ENCODE measurements at regions not wholly inside any gene's neighbourhood (a gene's known extent, or its start where the extent isn't known, plus 50 kb on each side); places are given as distances from the start of the nearest gene placed in this dataset.

DNA sequence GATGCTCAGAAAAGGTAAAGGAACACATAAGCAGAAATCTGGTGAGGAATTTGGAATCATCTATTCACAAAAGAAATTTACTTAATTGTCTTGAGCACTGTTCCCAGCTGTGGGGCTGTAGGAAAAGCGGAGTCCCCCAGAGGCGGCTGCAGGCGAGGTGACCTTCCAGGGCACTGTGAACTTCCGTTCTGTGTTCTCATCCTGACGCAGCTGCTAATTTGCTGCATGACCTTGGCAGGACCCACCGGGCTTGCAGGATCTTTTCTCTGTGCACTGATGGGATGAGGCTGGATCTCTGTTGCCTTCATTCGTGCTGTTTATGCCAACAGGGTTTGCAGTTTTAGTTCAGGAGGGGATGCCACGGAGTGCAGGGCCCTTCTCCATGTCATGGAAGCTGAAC, 301.9 kb upstream of the MYT1L start:
- TF ChIP-seq, protein P1, sequence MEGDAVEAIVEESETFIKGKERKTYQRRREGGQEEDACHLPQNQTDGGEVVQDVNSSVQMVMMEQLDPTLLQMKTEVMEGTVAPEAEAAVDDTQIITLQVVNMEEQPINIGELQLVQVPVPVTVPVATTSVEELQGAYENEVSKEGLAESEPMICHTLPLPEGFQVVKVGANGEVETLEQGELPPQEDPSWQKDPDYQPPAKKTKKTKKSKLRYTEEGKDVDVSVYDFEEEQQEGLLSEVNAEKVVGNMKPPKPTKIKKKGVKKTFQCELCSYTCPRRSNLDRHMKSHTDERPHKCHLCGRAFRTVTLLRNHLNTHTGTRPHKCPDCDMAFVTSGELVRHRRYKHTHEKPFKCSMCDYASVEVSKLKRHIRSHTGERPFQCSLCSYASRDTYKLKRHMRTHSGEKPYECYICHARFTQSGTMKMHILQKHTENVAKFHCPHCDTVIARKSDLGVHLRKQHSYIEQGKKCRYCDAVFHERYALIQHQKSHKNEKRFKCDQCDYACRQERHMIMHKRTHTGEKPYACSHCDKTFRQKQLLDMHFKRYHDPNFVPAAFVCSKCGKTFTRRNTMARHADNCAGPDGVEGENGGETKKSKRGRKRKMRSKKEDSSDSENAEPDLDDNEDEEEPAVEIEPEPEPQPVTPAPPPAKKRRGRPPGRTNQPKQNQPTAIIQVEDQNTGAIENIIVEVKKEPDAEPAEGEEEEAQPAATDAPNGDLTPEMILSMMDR (IDR thresholded peaks at IDR 0.05; ENCODE audit: poor library complexity), result no peak
- TF ChIP-seq EZH2 (IDR thresholded peaks at IDR 0.05; ENCODE audit: borderline replicate concordance), result no peak
- no peak for TF ChIP-seq EZH2phosphoT487 (IDR thresholded peaks at IDR 0.05; ENCODE audit: low read depth, severe bottlenecking, unreplicated experiment)
